8988T (cell line): ENCODE measurements at regions not wholly inside any gene's neighbourhood (a gene's known extent, or its start where the extent isn't known, plus 50 kb on each side); places are given as distances from the start of the nearest gene placed in this dataset.
"Not testable (repeated sequence)": the region's sequence is repeated elsewhere in the genome, so short reads cannot be mapped to it uniquely, and the experiment has no call there.

Source experiments
- DNase-seq: peaks from one replicate; pipeline ENCODE4 v3.0.0; 2011

GRCh38 chr14:66224492-66225178 lies 261.5 kb upstream of the CCDC196 start:
- DNase-seq = no peak

- no peak for DNase-seq
Measured at GRCh38 chr14:66225337-66225736, 260.8 kb upstream of the CCDC196 start.

GRCh38 chr14:66228267-66228970 lies 257.8 kb upstream of the CCDC196 start:
- DNase-seq = no peak

- DNase-seq = no peak
Measured at GRCh38 chr14:66231820-66232219, 254.4 kb upstream of the CCDC196 start.

- no peak for DNase-seq
Measured at GRCh38 chr14:66233591-66233990, 252.6 kb upstream of the CCDC196 start.

- no peak for DNase-seq
Measured at GRCh38 chr14:66234411-66234810, 251.8 kb upstream of the CCDC196 start.

- no peak for DNase-seq
Measured at GRCh38 chr14:66237741-66238140, 248.4 kb upstream of the CCDC196 start.

GRCh38 chr14:66238969-66239368 lies 247.2 kb upstream of the CCDC196 start:
- no peak for DNase-seq

- no peak for DNase-seq
Measured at GRCh38 chr14:66239589-66239988, 246.6 kb upstream of the CCDC196 start.

GRCh38 chr14:66240105-66240504 lies 246.1 kb upstream of the CCDC196 start:
- no peak for DNase-seq

GRCh38 chr14:66242001-66242400 lies 244.2 kb upstream of the CCDC196 start:
- DNase-seq = no peak

- no peak for DNase-seq
Measured at GRCh38 chr14:66244834-66245233, 241.3 kb upstream of the CCDC196 start.

- no peak for DNase-seq
Measured at GRCh38 chr14:66247662-66248193, 238.4 kb upstream of the CCDC196 start.

GRCh38 chr14:66248256-66248655 lies 237.9 kb upstream of the CCDC196 start:
- no peak for DNase-seq

- no peak for DNase-seq
Measured at GRCh38 chr14:66249544-66249943, 236.6 kb upstream of the CCDC196 start.

- no peak for DNase-seq
Measured at GRCh38 chr14:66254038-66254437, 232.1 kb upstream of the CCDC196 start.

- DNase-seq = no peak
Measured at GRCh38 chr14:66268802-66269334, 217.3 kb upstream of the CCDC196 start.

GRCh38 chr14:66272221-66272620 lies 213.9 kb upstream of the CCDC196 start:
- no peak for DNase-seq

GRCh38 chr14:66273261-66273832 lies 212.8 kb upstream of the CCDC196 start:
- no peak for DNase-seq

GRCh38 chr14:66278418-66278817 lies 207.8 kb upstream of the CCDC196 start:
- not testable (repeated sequence) for DNase-seq

- no peak for DNase-seq
Measured at GRCh38 chr14:66281036-66281776, 205.0 kb upstream of the CCDC196 start.

GRCh38 chr14:66284346-66284745 lies 201.8 kb upstream of the CCDC196 start:
- peak; percentile 14 for DNase-seq

GRCh38 chr14:66288511-66288910 lies 197.7 kb upstream of the CCDC196 start:
- DNase-seq = no peak
